Esophagus mucosa (tissue), 1 donor: ENCODE measurements at regions not wholly inside any gene's neighbourhood (a gene's known extent, or its start where the extent isn't known, plus 50 kb on each side); places are given as distances from the start of the nearest gene placed in this dataset.
A peak's percentile ranks its signal among the peaks of the same experiment; 100 is the strongest.
"Not testable (repeated sequence)": the region's sequence is repeated elsewhere in the genome, so short reads cannot be mapped to it uniquely, and the experiment has no call there.

Experiments used
- ATAC-seq: fragments of 200-7000 bp; cut with Tn5 transposase; one replicate; pipeline ENCODE4 v1.9.1; 2020
- donor health status: DM: yes; HTN: yes; CAD: no.

DNA sequence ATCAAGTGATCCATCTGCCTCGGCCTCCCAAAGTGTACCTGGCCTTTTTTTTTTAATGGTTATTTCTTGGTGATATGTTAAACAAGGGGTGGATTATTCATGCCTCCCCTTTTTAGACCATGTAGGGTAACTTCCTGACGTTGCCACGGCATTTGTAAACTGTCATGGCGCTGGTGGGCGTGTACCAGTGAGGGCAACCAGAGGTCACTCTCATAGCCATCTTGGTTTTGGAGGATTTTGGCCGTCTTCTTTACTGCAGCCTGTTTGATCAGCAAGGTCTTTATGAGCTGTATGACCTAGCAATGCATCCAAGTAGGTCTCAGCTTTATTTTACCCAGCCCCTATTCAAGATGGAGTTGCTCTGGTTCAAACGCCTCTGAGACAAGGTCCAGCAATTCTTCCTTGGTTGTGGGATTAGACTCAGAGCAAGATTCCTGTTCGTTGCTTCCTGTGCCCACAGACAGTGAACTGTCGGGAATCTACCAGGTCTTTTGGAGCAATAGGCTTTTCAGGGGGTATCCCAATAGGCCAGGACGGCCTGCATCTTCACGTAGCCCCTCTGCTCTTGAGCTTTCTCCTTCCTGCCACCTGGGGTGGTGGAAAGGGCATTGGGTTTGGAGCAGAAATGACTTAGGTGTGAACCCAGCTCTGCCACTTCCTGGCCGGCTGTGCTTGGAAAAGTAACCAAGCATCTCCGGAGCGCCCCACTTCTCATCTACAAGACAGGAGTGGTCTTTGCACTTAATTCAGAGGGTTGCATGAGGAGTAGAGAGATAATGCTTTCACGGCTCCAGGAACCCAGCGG lies 52.9 kb upstream of the SEC14L1 start:
- ATAC-seq, result no peak

DNA sequence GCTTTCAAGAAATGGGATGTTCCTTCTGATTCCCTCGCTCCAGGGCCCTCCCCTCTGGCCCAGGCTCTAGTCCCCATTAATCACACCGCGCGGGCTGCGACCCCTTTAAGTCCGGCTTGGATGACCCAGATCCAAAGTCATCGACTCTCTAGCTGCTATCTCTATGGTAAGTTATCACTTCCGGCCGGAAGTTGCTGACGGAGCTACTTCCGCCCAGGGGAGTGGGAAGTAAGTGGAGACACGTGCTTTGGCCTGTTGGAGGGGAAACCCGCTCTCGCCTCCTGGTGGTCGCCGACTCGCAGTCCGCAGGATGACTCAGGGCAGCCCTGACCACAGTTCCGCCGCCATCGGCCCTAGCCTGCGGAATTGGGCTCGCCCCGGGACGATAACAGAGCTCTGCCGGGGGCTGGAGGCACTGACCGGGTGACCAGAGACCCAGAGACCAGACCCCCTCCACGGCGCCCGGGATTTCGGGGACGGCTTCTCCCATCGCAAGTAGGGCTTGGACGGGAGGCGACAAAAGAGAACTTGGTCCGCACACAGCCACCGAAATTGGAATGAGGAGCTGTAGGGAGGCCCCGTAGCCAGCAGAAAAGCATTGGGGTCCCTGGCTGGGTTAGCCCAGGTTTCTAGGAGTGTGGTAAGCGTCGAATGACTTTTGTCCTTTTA lies 52.2 kb upstream of the SEC14L1 start:
- ATAC-seq, result peak; percentile 84

DNA sequence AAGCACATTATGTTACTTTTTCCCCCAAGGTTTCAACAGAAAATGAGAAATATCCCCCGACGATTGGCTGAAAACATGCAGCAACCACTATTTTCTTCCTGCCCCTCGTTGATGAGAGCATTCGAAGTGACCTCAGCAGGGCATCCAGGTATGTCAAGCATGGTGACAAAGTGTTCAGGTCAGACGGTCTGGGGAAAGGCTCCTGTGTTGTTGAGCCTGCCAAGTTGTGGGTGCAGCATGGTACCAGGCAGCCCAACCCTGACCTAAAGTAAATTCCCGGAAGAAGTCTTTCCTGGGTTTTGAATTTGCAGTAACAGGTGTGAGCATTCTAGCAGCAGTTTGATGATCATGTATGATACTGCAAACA lies 51.7 kb upstream of the SEC14L1 start:
- peak; percentile 53 for ATAC-seq

DNA sequence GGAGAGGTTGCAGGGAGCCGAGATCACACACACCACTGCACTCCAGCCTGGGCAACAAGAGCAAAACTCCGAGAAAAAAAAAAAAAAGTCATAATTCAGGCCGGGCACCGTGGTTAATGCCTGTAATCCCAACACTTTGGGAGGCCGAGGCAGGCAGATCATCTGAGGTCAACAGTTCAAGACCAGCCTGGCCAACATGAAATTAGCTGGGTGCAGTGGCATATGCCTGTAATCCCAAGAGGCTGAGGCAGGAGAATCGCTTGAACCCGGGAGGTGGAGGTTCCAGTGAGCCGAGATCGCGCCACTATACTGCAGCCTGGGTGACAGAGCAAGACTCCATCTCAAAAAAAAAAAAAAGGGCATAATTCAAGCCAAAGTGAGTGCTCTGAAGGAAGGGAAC lies 50.8 kb upstream of the SEC14L1 start:
- ATAC-seq, result not testable (repeated sequence)

DNA sequence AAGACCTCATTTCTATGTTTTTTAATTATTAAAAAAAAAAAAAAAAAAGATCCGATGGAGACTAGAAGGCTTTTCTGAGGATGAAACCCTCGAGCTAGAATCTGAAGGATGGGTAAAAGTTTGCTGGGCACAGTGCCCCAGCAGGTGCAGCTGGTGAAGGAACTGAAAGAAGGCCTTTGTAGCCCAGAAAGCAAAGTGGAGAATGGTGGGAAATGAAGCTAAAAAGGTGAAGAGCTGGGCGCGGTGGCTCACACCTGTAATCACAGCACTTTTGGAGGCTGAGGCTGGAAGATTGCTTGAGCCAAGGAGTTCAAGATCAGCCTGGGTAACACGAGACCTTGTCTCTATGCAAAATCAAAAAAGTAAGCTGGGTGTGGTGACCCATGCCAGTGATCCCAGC lies 50.3 kb upstream of the SEC14L1 start:
- ATAC-seq, result no peak
